ENCODE measurements at regions not wholly inside any gene's neighbourhood (a gene's known extent, or its start where the extent isn't known, plus 50 kb on each side); places are given as distances from the start of the nearest gene placed in this dataset.

DNA sequence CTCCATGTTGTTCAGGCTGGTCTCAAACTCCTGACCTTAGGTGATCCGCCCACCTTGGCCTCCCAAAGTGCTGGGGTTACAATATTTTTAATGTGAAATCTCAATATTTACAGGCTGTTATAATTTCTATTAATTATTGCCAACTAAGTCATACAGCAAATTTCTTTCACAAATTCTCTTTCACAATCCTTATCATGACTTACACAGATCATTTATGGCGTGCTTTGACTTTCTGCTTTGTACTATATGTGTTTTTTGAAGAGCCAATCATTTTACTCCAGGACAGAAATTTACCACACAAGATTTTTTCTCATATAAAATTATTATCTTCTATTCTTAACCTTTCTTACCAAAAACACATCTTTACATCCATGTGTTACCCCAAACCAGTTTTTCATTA is 1729.9 kb downstream of the NCAM2 start:
- TF ChIP-seq, protein P1, sequence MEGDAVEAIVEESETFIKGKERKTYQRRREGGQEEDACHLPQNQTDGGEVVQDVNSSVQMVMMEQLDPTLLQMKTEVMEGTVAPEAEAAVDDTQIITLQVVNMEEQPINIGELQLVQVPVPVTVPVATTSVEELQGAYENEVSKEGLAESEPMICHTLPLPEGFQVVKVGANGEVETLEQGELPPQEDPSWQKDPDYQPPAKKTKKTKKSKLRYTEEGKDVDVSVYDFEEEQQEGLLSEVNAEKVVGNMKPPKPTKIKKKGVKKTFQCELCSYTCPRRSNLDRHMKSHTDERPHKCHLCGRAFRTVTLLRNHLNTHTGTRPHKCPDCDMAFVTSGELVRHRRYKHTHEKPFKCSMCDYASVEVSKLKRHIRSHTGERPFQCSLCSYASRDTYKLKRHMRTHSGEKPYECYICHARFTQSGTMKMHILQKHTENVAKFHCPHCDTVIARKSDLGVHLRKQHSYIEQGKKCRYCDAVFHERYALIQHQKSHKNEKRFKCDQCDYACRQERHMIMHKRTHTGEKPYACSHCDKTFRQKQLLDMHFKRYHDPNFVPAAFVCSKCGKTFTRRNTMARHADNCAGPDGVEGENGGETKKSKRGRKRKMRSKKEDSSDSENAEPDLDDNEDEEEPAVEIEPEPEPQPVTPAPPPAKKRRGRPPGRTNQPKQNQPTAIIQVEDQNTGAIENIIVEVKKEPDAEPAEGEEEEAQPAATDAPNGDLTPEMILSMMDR (IDR thresholded peaks at IDR 0.05) = no peak
- TF ChIP-seq POLR2A (IDR thresholded peaks at IDR 0.05) = no peak

All from upper lobe of left lung (tissue), 4 donors.